BLaER1 (cell line): ENCODE measurements at regions not wholly inside any gene's neighbourhood (a gene's known extent, or its start where the extent isn't known, plus 50 kb on each side); places are given as distances from the start of the nearest gene placed in this dataset.
"Not testable (repeated sequence)": the region's sequence is repeated elsewhere in the genome, so short reads cannot be mapped to it uniquely, and the experiment has no call there.

Source experiments
- H3K27ac ChIP-seq: shearing (Covaris generic); formaldehyde crosslinking; 2 replicates; pipeline ENCODE4 v1.8.1; 2022
- H3K27me3 ChIP-seq: shearing (Covaris generic); formaldehyde crosslinking; 2 replicates; pipeline ENCODE4 v1.8.1; 2022
- H3K36me3 ChIP-seq: shearing (Covaris generic); formaldehyde crosslinking; 2 replicates; pipeline ENCODE4 v1.8.1; 2022
- H3K4me1 ChIP-seq: shearing (Covaris generic); formaldehyde crosslinking; 2 replicates; pipeline ENCODE4 v1.8.1; 2022
- H3K4me2 ChIP-seq: shearing (Covaris generic); formaldehyde crosslinking; 2 replicates; pipeline ENCODE4 v1.8.1; 2022
- H3K4me3 ChIP-seq: shearing (Covaris generic); formaldehyde crosslinking; 2 replicates; pipeline ENCODE4 v1.8.1; 2022
- H3K9ac ChIP-seq: shearing (Covaris generic); formaldehyde crosslinking; 2 replicates; pipeline ENCODE4 v1.8.1; 2022
- H3K9me3 ChIP-seq: shearing (Covaris generic); formaldehyde crosslinking; 2 replicates; pipeline ENCODE4 v1.8.1; 2022
- H4K20me1 ChIP-seq: shearing (Covaris generic); formaldehyde crosslinking; 2 replicates; pipeline ENCODE4 v1.8.1; 2022
- Cebpa-rat ChIP-seq: shearing (Covaris generic); IDR thresholded peaks from 2 replicates; pipeline ENCODE4 v1.8.1; 2022

- Histone ChIP-seq H3K27ac (no peak overlapping the region), H3K4me1 (no peaks in the 10 kb centered on the region), H3K9ac (no peak overlapping the region), H3K4me3 (no peak overlapping the region), H3K36me3 (no peaks in the 10 kb centered on the region), H3K9me3 (0 out of 2 replicates have a peak, but pooled peaks cover under 1% of the 10 kb centered on the region), H3K27me3 (no peaks in the 10 kb centered on the region), H3K4me2 (no peak overlapping the region), H4K20me1 (no peaks in the 10 kb centered on the region)
- TF ChIP-seq Cebpa-rat, result no peak
Measured at GRCh38 chr7:7005303-7005702, 177.0 kb upstream of the C1GALT1 start.

DNA sequence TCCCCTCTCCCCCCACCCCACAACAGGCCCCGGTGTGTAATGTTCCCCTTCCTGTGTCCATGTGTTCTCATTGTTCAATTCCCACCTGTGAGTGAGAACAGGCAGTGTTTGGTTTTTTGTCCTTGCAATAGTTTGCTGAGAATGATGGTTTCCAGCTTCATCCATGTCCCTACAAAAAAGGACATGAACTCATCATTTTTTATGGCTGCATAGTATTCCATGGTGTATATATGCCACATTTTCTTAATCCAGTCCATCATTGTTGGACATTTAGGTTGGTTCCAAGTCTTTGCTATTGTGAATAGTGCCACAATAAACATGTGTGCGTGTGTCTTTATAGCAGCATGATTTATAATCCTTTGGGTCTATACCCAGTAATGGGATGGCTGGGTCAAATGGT, 176.4 kb upstream of the C1GALT1 start:
- not testable (repeated sequence) for H3K27ac ChIP-seq, H3K4me2 ChIP-seq, H3K27me3 ChIP-seq, H3K9me3 ChIP-seq, H3K4me3 ChIP-seq, H3K36me3 ChIP-seq, H4K20me1 ChIP-seq, H3K4me1 ChIP-seq, H3K9ac ChIP-seq

- not testable (repeated sequence) for H3K36me3 ChIP-seq, H3K4me2 ChIP-seq, H3K4me3 ChIP-seq, H4K20me1 ChIP-seq, H3K27me3 ChIP-seq, H3K4me1 ChIP-seq, H3K27ac ChIP-seq, H3K9ac ChIP-seq, H3K9me3 ChIP-seq
Measured at GRCh38 chr7:7011241-7011640, 171.1 kb upstream of the C1GALT1 start.

DNA sequence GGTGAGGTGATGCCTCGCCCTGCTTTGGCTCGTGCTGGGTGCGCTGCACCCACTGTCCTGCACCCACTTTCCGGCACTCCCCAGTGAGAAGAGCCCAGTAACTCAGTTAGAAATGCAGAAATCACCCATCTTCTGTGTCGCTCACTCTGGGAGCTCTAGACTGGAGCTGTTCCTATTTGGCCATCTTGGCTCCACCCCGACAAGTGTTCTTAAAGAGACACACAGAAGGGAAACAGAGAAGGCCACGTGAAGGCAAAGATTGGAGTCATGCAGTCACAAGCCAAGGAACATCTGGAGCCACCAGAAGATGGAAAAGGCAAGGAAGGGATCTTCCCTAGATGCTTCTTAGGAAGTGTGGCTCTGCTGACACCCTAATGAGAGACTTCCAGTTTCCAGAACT, 170.6 kb upstream of the C1GALT1 start:
- H3K36me3 ChIP-seq, H4K20me1 ChIP-seq, H3K4me3 ChIP-seq, H3K27ac ChIP-seq, H3K4me1 ChIP-seq, H3K27me3 ChIP-seq, H3K4me2 ChIP-seq, H3K9ac ChIP-seq, H3K9me3 ChIP-seq: not testable (repeated sequence)

DNA sequence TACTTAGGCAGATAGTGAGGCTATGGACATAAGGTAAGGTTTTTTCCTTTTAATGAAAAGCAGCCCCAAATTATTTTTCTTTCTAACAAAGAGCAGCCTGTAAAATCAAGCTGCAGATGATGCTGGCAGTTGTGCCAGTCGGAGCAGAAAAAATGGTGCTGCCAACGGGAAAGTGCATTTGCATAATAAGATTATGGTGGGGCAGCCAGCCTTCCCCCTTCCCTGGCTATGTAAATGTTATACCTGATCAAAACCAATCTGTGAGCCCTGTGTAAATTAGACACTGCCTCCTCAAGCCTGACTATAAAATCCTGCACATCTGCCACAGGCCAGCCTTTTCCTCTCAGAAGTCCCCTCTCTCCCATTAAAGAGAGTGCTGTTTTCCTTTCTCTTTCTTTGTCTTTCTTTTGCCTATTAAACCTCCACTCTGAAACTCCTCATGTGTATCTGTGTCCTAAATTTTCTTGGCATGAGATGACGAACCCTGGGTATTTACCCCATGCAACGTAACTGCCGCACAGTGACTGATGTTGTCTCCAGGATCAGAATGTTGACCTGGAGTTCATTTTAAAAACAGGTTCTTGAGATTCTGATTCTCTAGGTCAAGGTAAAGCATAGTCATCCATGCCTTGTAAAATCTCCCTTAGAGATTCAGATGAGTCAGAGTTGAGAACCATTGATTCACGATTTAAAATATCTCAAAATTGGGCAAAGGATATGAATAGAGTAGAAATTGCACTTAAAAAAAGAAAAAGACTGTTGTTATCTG, 167.3 kb upstream of the C1GALT1 start:
- no peak overlapping the region for H3K27ac ChIP-seq
- no peaks in the 10 kb centered on the region for H3K4me1 ChIP-seq
- no peak overlapping the region for H3K4me3 ChIP-seq
- H4K20me1 ChIP-seq, result no peaks in the 10 kb centered on the region
- H3K4me2 ChIP-seq, result no peak overlapping the region
- H3K36me3 ChIP-seq, result no peaks in the 10 kb centered on the region
- H3K27me3 ChIP-seq, result no peaks in the 10 kb centered on the region
- TF ChIP-seq Cebpa-rat, result no peak
- H3K9me3 ChIP-seq, result peaks cover 10% of the 10 kb centered on the region; the same call in 1 of the 2 replicates
- no peak overlapping the region for H3K9ac ChIP-seq

GRCh38 chr7:7017707-7018280, 164.6 kb upstream of the C1GALT1 start:
- H3K9me3 ChIP-seq, result no peaks in the 10 kb centered on the region
- TF ChIP-seq Cebpa-rat, result no peak
- no peak overlapping the region for H3K9ac ChIP-seq
- H3K4me3 ChIP-seq, result no peak overlapping the region
- H3K27me3 ChIP-seq, result no peaks in the 10 kb centered on the region
- no peaks in the 10 kb centered on the region for H3K36me3 ChIP-seq
- no peak overlapping the region for H3K27ac ChIP-seq
- H3K4me1 ChIP-seq, result no peaks in the 10 kb centered on the region
- no peaks in the 10 kb centered on the region for H4K20me1 ChIP-seq
- no peak overlapping the region for H3K4me2 ChIP-seq

- Histone ChIP-seq H3K9me3 (no peaks in the 10 kb centered on the region), H3K27ac (no peak overlapping the region), H3K4me1 (no peaks in the 10 kb centered on the region), H3K4me2 (no peak overlapping the region), H3K4me3 (no peak overlapping the region), H3K27me3 (no peaks in the 10 kb centered on the region), H4K20me1 (no peaks in the 10 kb centered on the region), H3K36me3 (no peaks in the 10 kb centered on the region), H3K9ac (no peak overlapping the region)
- TF ChIP-seq Cebpa-rat, result no peak
Measured at GRCh38 chr7:7018290-7018689, 164.1 kb upstream of the C1GALT1 start.

DNA sequence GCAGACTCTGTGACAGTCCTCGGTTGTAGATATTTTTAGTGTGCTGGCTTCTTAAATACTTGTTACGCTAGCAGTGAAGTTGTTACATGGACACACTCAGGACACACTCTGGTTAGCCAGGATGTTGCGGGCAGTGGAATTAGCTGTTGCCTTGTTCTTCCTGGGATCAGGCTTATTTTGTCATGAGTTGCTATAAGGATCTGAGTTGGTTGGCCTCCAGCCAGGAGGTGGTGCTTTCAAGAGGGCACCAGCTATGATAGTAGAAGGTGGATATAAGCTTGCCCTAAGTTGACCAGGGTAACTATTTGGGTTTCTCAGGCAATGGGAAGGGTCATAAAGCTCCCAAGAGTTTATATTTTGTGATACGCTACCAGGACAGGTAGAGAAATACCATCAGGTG, 150.1 kb upstream of the C1GALT1 start:
- Histone ChIP-seq H3K4me2 (no peak overlapping the region), H3K9ac (no peak overlapping the region)

DNA sequence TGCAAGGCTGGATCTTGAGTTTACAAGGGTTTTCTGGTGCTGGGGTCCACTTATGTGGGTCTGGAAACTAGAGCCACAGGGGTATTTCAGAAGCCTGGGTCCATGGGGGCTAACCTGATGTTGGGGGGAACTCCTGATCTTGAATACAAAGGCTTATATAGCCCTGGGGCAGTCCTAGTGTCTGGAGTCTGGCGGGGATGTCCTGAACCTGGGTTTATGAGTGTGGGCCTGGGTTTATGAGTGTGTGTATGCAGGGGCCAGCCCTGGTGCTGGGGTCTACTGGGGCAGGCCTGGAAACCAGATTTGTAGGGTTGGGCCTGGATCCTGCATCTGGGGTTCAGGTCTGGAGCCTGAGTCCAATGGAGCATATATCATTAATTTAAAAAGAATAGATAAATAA, 146.5 kb upstream of the C1GALT1 start:
- Histone ChIP-seq H3K27ac (no peak overlapping the region), H3K4me2 (no peak overlapping the region), H3K36me3 (no peaks in the 10 kb centered on the region), H3K9me3 (peaks cover 6% of the 10 kb centered on the region; the same call in 1 of the 2 replicates), H4K20me1 (no peaks in the 10 kb centered on the region), H3K9ac (no peak overlapping the region), H3K27me3 (no peaks in the 10 kb centered on the region), H3K4me1 (no peaks in the 10 kb centered on the region), H3K4me3 (no peak overlapping the region)
- no peak for TF ChIP-seq Cebpa-rat

More for the DNA sequence above, 150.1 kb upstream of the C1GALT1 start:
- Histone ChIP-seq H3K4me3 (no peak overlapping the region), H4K20me1 (no peaks in the 10 kb centered on the region), H3K9me3 (0 out of 2 replicates have a peak, but pooled peaks cover 5% of the 10 kb centered on the region), H3K27me3 (no peaks in the 10 kb centered on the region), H3K36me3 (no peaks in the 10 kb centered on the region), H3K4me1 (no peaks in the 10 kb centered on the region), H3K27ac (no peak overlapping the region)
- TF ChIP-seq Cebpa-rat, result no peak

GRCh38 chr7:7042286-7042893, 140.0 kb upstream of the C1GALT1 start:
- H3K9ac ChIP-seq, H3K27me3 ChIP-seq, H4K20me1 ChIP-seq, H3K4me3 ChIP-seq, H3K36me3 ChIP-seq, H3K27ac ChIP-seq, H3K4me2 ChIP-seq, H3K4me1 ChIP-seq: not testable (repeated sequence)
- peaks cover 11% of the 10 kb centered on the region for H3K9me3 ChIP-seq
